MM.1S (cell line): ENCODE measurements at regions not wholly inside any gene's neighbourhood (a gene's known extent, or its start where the extent isn't known, plus 50 kb on each side); places are given as distances from the start of the nearest gene placed in this dataset.

Experiments used
- DNase-seq: peaks from one replicate; pipeline ENCODE4 v3.0.0-alpha.2; 2015
- H2AFZ ChIP-seq: fragments of 300-600 bp; sonication (generic); 2 replicates; pipeline ENCODE4 v1.6.0; 2016; ENCODE audit warnings: antibody characterized with exemption, low read length
- H3F3A ChIP-seq: fragments of 300-600 bp; sonication (generic); 2 replicates; pipeline ENCODE4 v1.6.1; 2016; ENCODE audit warnings: mild to moderate bottlenecking, antibody characterized with exemption, low read length, moderate library complexity, mixed read lengths; ENCODE audit not compliant: insufficient read depth
- H3K27ac ChIP-seq: fragments of 300-600 bp; sonication (generic); 2 replicates; pipeline ENCODE4 v1.5.1; 2016; ENCODE audit warnings: mild to moderate bottlenecking, low read length
- H3K27me3 ChIP-seq: fragments of 300-600 bp; sonication (generic); replicated peaks from 2 replicates; pipeline ENCODE4 v1.6.0; 2016; ENCODE audit warnings: low read length; ENCODE audit not compliant: insufficient read depth
- H3K36me3 ChIP-seq: fragments of 300-600 bp; sonication (generic); replicated peaks from 2 replicates; pipeline ENCODE4 v1.6.1; 2016; ENCODE audit warnings: mild to moderate bottlenecking, low read length, mixed read lengths; ENCODE audit not compliant: insufficient read depth
- H3K4me1 ChIP-seq: fragments of 300-600 bp; sonication (generic); 2 replicates; pipeline ENCODE4 v1.6.1; 2016; ENCODE audit warnings: low read length, mixed read lengths
- H3K4me2 ChIP-seq: fragments of 300-600 bp; sonication (generic); 2 replicates; pipeline ENCODE4 v1.6.0; 2016; ENCODE audit warnings: low read depth, low read length
- H3K4me3 ChIP-seq: fragments of 300-600 bp; sonication (generic); 2 replicates; pipeline ENCODE4 v1.5.1; 2016; ENCODE audit warnings: low read length, mixed read lengths
- H3K79me2 ChIP-seq: fragments of 300-600 bp; sonication (generic); 2 replicates; pipeline ENCODE4 v1.6.1; 2016; ENCODE audit warnings: mixed run types, low read length, mixed read lengths
- H3K9ac ChIP-seq: fragments of 300-600 bp; sonication (generic); 2 replicates; pipeline ENCODE4 v1.6.1; 2016; ENCODE audit warnings: low read length, mixed read lengths
- H3K9me2 ChIP-seq: fragments of 300-600 bp; sonication (generic); replicated peaks from 2 replicates; pipeline ENCODE4 v1.6.1; 2016; ENCODE audit warnings: mild to moderate bottlenecking, low read length, mixed read lengths; ENCODE audit not compliant: insufficient read depth
- H3K9me3 ChIP-seq: fragments of 300-600 bp; sonication (generic); replicated peaks from 2 replicates; pipeline ENCODE4 v1.6.1; 2016; ENCODE audit warnings: mild to moderate bottlenecking, low read length, mixed read lengths; ENCODE audit not compliant: insufficient read depth
- H4K20me1 ChIP-seq: fragments of 300-600 bp; sonication (generic); 2 replicates; pipeline ENCODE4 v1.6.1; 2016; ENCODE audit warnings: mild to moderate bottlenecking, low read length, moderate library complexity, mixed read lengths; ENCODE audit not compliant: insufficient read depth
- CTCF ChIP-seq: fragments of 300-600 bp; sonication (generic); IDR thresholded peaks from 2 replicates; pipeline ENCODE4 v1.5.1; 2016; ENCODE audit warnings: antibody characterized with exemption, low read length, mixed read lengths
- EZH2 ChIP-seq: fragments of 300-600 bp; sonication (generic); optimal IDR thresholded peaks from 2 replicates; pipeline ENCODE3; 2017; ENCODE audit warnings: low read depth, mild to moderate bottlenecking, antibody characterized with exemption, low read length, mixed read lengths
- EZH2phosphoT487 ChIP-seq: fragments of 300-600 bp; sonication (generic); IDR thresholded peaks from 2 replicates; pipeline ENCODE4 v1.6.1; 2018; ENCODE audit warnings: antibody characterized with exemption, low read length

- Histone ChIP-seq H3K27ac (no peak overlapping the region), H3K4me3 (no peak overlapping the region), H2AFZ (no peak overlapping the region), H3K9me3 (no peaks in the 10 kb centered on the region), H3K9me2 (no peaks in the 10 kb centered on the region), H3F3A (peaks cover 18% of the 10 kb centered on the region), H3K79me2 (no peaks in the 10 kb centered on the region), H3K27me3 (no peaks in the 10 kb centered on the region), H3K9ac (no peak overlapping the region), H3K4me1 (peaks cover 60% of the 10 kb centered on the region), H3K4me2 (no peak overlapping the region), H4K20me1 (no peaks in the 10 kb centered on the region), H3K36me3 (no peaks in the 10 kb centered on the region)
- no peak for TF ChIP-seq CTCF
- TF ChIP-seq EZH2phosphoT487, result no peak
- TF ChIP-seq EZH2, result no peak
- no peak for DNase-seq
Measured at GRCh38 chr6:87908978-87909811, 138.4 kb upstream of the SPACA1 start.

- peaks cover 67% of the 10 kb centered on the region for H3K4me1 ChIP-seq
- no peaks in the 10 kb centered on the region for H3K36me3 ChIP-seq
- peak overlapping the region; percentile 14; the same call in 1 of the 2 replicates for H3K4me2 ChIP-seq
- no peak overlapping the region; the same call in 1 of the 2 replicates for H3K27ac ChIP-seq
- H3K4me3 ChIP-seq, result no peak overlapping the region
- H3K9ac ChIP-seq, result no peak overlapping the region
- H2AFZ ChIP-seq, result no peak overlapping the region
- peak; percentile 72 for DNase-seq
- no peaks in the 10 kb centered on the region for H3K79me2 ChIP-seq
- no peaks in the 10 kb centered on the region for H3K27me3 ChIP-seq
- H3K9me3 ChIP-seq, result no peaks in the 10 kb centered on the region
- H3F3A ChIP-seq, result peaks cover 18% of the 10 kb centered on the region
- H4K20me1 ChIP-seq, result no peaks in the 10 kb centered on the region
- no peak for TF ChIP-seq CTCF
- TF ChIP-seq EZH2phosphoT487, result no peak
- TF ChIP-seq EZH2, result no peak
- no peaks in the 10 kb centered on the region for H3K9me2 ChIP-seq
Measured at GRCh38 chr6:87907521-87907920, 140.1 kb upstream of the SPACA1 start.

- Histone ChIP-seq H3K4me1 (peaks cover 58% of the 10 kb centered on the region), H3K79me2 (no peaks in the 10 kb centered on the region), H3K4me2 (peak overlapping the region; percentile 77), H3K9ac (peak overlapping the region; percentile 33; the same call in 1 of the 2 replicates), H3K4me3 (0 out of 2 replicates have a peak overlapping the region, but pooled peaks have one; percentile 17), H3F3A (peaks cover 18% of the 10 kb centered on the region; the same call in 1 of the 2 replicates), H3K27ac (peak overlapping the region; percentile 77), H3K9me3 (no peaks in the 10 kb centered on the region), H3K27me3 (no peaks in the 10 kb centered on the region), H4K20me1 (no peaks in the 10 kb centered on the region), H3K36me3 (no peaks in the 10 kb centered on the region), H3K9me2 (no peaks in the 10 kb centered on the region), H2AFZ (no peak overlapping the region)
- TF ChIP-seq EZH2 (no peak), EZH2phosphoT487 (no peak), CTCF (no peak)
- DNase-seq, result peak; percentile 77
Measured at GRCh38 chr6:87905101-87905641, 142.5 kb upstream of the SPACA1 start.
